Keratinocyte (primary cell): ENCODE measurements at regions not wholly inside any gene's neighbourhood (a gene's known extent, or its start where the extent isn't known, plus 50 kb on each side); places are given as distances from the start of the nearest gene placed in this dataset.

Experiments
- DNase-seq: peaks from one replicate; pipeline ENCODE4 v3.0.0-alpha.2; 2011; ENCODE audit warnings: low read depth, missing footprints, low spot score
- FAIRE-seq: peaks from 2 replicates; lab custom pipeline; 2011; peaks lifted over from hg19 to GRCh38; lab: Jason Lieb, UNC
- H2AFZ ChIP-seq: 2 replicates; pipeline ENCODE4 v1.6.0; 2012; ENCODE audit warnings: low read length, control low read depth, inconsistent platforms; ENCODE audit not compliant: control insufficient read depth
- H3K27ac ChIP-seq: 2 replicates; pipeline ENCODE4 v1.5.1; 2011; ENCODE audit warnings: low read length; ENCODE audit not compliant: control insufficient read depth, insufficient read depth
- H3K27me3 ChIP-seq: 3 replicates; pipeline ENCODE4 v1.6.0; 2011; ENCODE audit warnings: low read length; ENCODE audit not compliant: control insufficient read depth, insufficient read depth; ENCODE audit errors: extremely low read depth
- H3K36me3 ChIP-seq, 2 experiments: 2 replicates in 1 of 2; 3 replicates in 1 of 2; pipeline ENCODE4 v1.5.1; 2011; ENCODE audit warnings: low read length in 2 of 2, mild to moderate bottlenecking in 1 of 2; ENCODE audit not compliant: control insufficient read depth in 2 of 2, insufficient read depth in 2 of 2; ENCODE audit errors: extremely low read depth in 1 of 2
- H3K4me1 ChIP-seq: 3 replicates; pipeline ENCODE4 v1.5.1; 2011; ENCODE audit warnings: low read length; ENCODE audit not compliant: control insufficient read depth, insufficient read depth; ENCODE audit errors: extremely low read depth
- H3K4me2 ChIP-seq: 3 replicates; pipeline ENCODE4 v1.6.0; 2011; ENCODE audit warnings: low read depth, low read length; ENCODE audit not compliant: control insufficient read depth, insufficient read depth; ENCODE audit errors: extremely low read depth
- H3K4me3 ChIP-seq, 3 experiments: fragments of 200-600 bp in 1 of 3; sonication (generic) in 1 of 3; 2 replicates in 2 of 3; 3 replicates in 1 of 3; pipeline ENCODE4 v1.5.1; 2011 to 2016; ENCODE audit warnings: low read length in 3 of 3, mild to moderate bottlenecking in 3 of 3, control low read depth in 2 of 3, inconsistent platforms in 1 of 3, low read depth in 1 of 3, mixed read lengths in 1 of 3, mixed run types in 1 of 3, moderate library complexity in 1 of 3; ENCODE audit not compliant: control insufficient read depth in 2 of 3, insufficient read depth in 2 of 3; ENCODE audit errors: extremely low read depth in 1 of 3
- H3K79me2 ChIP-seq: 2 replicates; pipeline ENCODE4 v1.6.0; 2012; ENCODE audit warnings: low read length; ENCODE audit not compliant: control insufficient read depth, insufficient read depth
- H3K9ac ChIP-seq: 3 replicates; pipeline ENCODE4 v1.6.0; 2011; ENCODE audit warnings: low read length; ENCODE audit not compliant: control insufficient read depth, insufficient read depth; ENCODE audit errors: extremely low read depth
- H3K9me1 ChIP-seq: 3 replicates; pipeline ENCODE4 v1.6.0; 2011; ENCODE audit warnings: low read length; ENCODE audit not compliant: control insufficient read depth, insufficient read depth; ENCODE audit errors: extremely low read depth
- H3K9me3 ChIP-seq: 2 replicates; pipeline ENCODE4 v1.5.1; 2012; ENCODE audit warnings: low read depth, low read length; ENCODE audit not compliant: control insufficient read depth
- H4K20me1 ChIP-seq: 3 replicates; pipeline ENCODE4 v1.6.0; 2011; ENCODE audit warnings: low read length; ENCODE audit not compliant: control insufficient read depth, insufficient read depth; ENCODE audit errors: extremely low read depth
- EZH2 ChIP-seq: IDR thresholded peaks from one replicate; pipeline ENCODE4 v1.6.1; 2012; ENCODE audit warnings: inconsistent platforms, mild to moderate bottlenecking, low read length, moderate library complexity
- dilution Hi-C: fragments of 300-500 bp; cut with MboI; formaldehyde crosslinking; loops from one replicate; pipeline ENCODE4 v1.7.0; 2020; ENCODE audit warnings: low sequenced_read_pairs; ENCODE audit not compliant: extremely low pct_ligation_motif_present
- TF ChIP-seq, protein P1 (sequence below), 3 experiments: IDR thresholded peaks in 1 of 3; conservative IDR thresholded peaks in 1 of 3; optimal IDR thresholded peaks in 1 of 3; 2 replicates in 2 of 3; 3 replicates in 1 of 3; pipeline versions ENCODE3 to v1.5.1; 2011; ENCODE audit warnings: low read length in 3 of 3, mild to moderate bottlenecking in 3 of 3, moderate library complexity in 2 of 3, control low read depth in 1 of 3, inconsistent platforms in 1 of 3; ENCODE audit not compliant: insufficient read depth in 2 of 3; ENCODE audit errors: extremely low read depth in 1 of 3

GRCh38 chr16:27644165-27644564, 94.2 kb downstream of the KATNIP start:
- Histone ChIP-seq H3K4me3 (no peak overlapping the region), H3K79me2 (no peaks in the 10 kb centered on the region), H3K9ac (no peak overlapping the region), H3K36me3 (peaks cover 0 to 7% of the 10 kb centered on the region in 2 experiments), H4K20me1 (no peaks in the 10 kb centered on the region), H3K4me2 (no peak overlapping the region), H3K9me3 (no peaks in the 10 kb centered on the region), H3K27me3 (no peaks in the 10 kb centered on the region), H3K9me1 (no peaks in the 10 kb centered on the region), H3K27ac (no peak overlapping the region), H2AFZ (no peak overlapping the region), H3K4me1 (peaks cover 9% of the 10 kb centered on the region)
- no peak for TF ChIP-seq EZH2
- TF ChIP-seq, protein P1, sequence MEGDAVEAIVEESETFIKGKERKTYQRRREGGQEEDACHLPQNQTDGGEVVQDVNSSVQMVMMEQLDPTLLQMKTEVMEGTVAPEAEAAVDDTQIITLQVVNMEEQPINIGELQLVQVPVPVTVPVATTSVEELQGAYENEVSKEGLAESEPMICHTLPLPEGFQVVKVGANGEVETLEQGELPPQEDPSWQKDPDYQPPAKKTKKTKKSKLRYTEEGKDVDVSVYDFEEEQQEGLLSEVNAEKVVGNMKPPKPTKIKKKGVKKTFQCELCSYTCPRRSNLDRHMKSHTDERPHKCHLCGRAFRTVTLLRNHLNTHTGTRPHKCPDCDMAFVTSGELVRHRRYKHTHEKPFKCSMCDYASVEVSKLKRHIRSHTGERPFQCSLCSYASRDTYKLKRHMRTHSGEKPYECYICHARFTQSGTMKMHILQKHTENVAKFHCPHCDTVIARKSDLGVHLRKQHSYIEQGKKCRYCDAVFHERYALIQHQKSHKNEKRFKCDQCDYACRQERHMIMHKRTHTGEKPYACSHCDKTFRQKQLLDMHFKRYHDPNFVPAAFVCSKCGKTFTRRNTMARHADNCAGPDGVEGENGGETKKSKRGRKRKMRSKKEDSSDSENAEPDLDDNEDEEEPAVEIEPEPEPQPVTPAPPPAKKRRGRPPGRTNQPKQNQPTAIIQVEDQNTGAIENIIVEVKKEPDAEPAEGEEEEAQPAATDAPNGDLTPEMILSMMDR (optimal IDR thresholded peaks at IDR 0.05 in 1 of 3, IDR thresholded peaks at IDR 0.05 in 1 of 3, conservative IDR thresholded peaks at IDR 0.05 in 1 of 3; ENCODE audit: extremely low read depth in 1 of 3, insufficient read depth in 2 of 3, low read length in 3 of 3): no peak
- FAIRE-seq: no peak
- no peak for DNase-seq
- dilution Hi-C loops: no loop called here

DNA sequence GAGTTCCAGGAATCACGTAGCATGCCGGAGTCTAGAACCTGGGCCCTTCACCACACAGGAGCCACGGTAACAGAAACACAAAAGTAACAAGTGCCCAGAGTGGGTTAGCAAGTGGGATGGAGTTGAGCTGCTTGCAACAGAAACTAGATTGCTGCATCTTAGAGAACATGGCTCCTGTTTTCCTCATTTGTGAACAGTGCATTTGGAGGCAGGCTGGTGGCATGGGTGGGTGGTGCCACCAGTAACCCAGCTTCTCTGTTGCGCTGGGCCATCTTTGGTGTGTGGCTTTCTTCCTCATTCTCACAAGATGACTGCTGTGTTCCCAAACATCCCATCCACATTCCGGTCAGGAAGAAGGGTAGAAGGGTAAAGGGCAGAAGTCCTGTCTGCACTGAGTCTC, 95.5 kb downstream of the KATNIP start:
- H3K79me2 ChIP-seq: no peaks in the 10 kb centered on the region
- dilution Hi-C loops: no loop called here
- no peak overlapping the region for H3K4me3 ChIP-seq
- no peaks in the 10 kb centered on the region for H3K9me3 ChIP-seq
- H4K20me1 ChIP-seq: no peaks in the 10 kb centered on the region
- TF ChIP-seq, protein P1 (optimal IDR thresholded peaks at IDR 0.05 in 1 of 3, IDR thresholded peaks at IDR 0.05 in 1 of 3, conservative IDR thresholded peaks at IDR 0.05 in 1 of 3; ENCODE audit: extremely low read depth in 1 of 3, insufficient read depth in 2 of 3, low read length in 3 of 3): no peak
- TF ChIP-seq EZH2: no peak
- DNase-seq (no peak), FAIRE-seq (no peak)
- no peak overlapping the region for H3K27ac ChIP-seq
- no peak overlapping the region for H2AFZ ChIP-seq
- no peaks in the 10 kb centered on the region for H3K9me1 ChIP-seq
- peaks cover 0 to 7% of the 10 kb centered on the region in 2 experiments for H3K36me3 ChIP-seq
- peaks cover 2% of the 10 kb centered on the region for H3K4me1 ChIP-seq
- no peak overlapping the region for H3K9ac ChIP-seq
- no peak overlapping the region for H3K4me2 ChIP-seq
- H3K27me3 ChIP-seq: no peaks in the 10 kb centered on the region
